Effector memory CD4-positive, alpha-beta T cell (primary cell): ENCODE measurements at regions not wholly inside any gene's neighbourhood (a gene's known extent, or its start where the extent isn't known, plus 50 kb on each side); places are given as distances from the start of the nearest gene placed in this dataset.

Source experiments
- DNase-seq, 3 donors: peaks; one replicate each; pipeline ENCODE4 v3.0.0-alpha.2; 2020
- H3K27ac ChIP-seq: 2 replicates; pipeline ENCODE4 v1.7.0; 2013; ENCODE audit warnings: mild to moderate bottlenecking, low read length, moderate library complexity; ENCODE audit not compliant: insufficient read depth, poor library complexity, severe bottlenecking
- H3K27me3 ChIP-seq: replicated peaks from 2 replicates; pipeline ENCODE4 v1.7.0; 2013; ENCODE audit warnings: mild to moderate bottlenecking, low read length; ENCODE audit not compliant: insufficient read depth, control insufficient read depth, poor library complexity, severe bottlenecking
- H3K36me3 ChIP-seq: 2 replicates; pipeline ENCODE4 v1.7.0; 2013; ENCODE audit warnings: mild to moderate bottlenecking, low read length, moderate library complexity; ENCODE audit not compliant: control insufficient read depth, insufficient read depth
- H3K4me1 ChIP-seq: 2 replicates; pipeline ENCODE4 v1.7.0; 2013; ENCODE audit warnings: low read length, mild to moderate bottlenecking; ENCODE audit not compliant: control insufficient read depth, insufficient read depth, poor library complexity, severe bottlenecking
- H3K4me3 ChIP-seq: 2 replicates; pipeline ENCODE4 v1.7.0; 2013; ENCODE audit warnings: low read length, low read depth, mild to moderate bottlenecking; ENCODE audit not compliant: insufficient read depth, poor library complexity, severe bottlenecking
- H3K9me3 ChIP-seq: 2 replicates; pipeline ENCODE4 v1.7.0; 2013; ENCODE audit warnings: mild to moderate bottlenecking, low read length, moderate library complexity; ENCODE audit not compliant: control insufficient read depth

DNA sequence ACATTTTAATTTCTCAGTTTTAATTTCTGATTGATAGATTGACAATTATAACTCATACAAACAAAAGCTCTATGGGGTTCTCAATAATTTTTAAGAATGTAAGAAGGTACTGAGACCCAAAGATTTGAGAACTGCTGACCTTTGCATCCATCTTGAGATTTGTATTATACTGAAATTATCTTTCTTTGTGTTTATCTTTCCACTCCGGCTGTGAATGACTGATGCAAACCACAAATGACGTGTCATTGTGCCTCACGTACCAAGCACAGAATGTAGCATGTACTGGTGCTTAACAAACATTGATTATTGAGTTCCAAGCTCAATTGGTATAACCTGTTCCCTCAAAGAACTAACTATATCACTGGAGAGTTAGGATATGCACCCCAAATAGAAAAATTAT is 152.1 kb upstream of the SMLR1 start:
- H3K36me3 ChIP-seq, result no peaks in the 10 kb centered on the region
- no peaks in the 10 kb centered on the region for H3K27me3 ChIP-seq
- H3K9me3 ChIP-seq, result peaks cover 4% of the 10 kb centered on the region
- H3K4me3 ChIP-seq, result no peak overlapping the region
- no peak for DNase-seq
- H3K27ac ChIP-seq, result no peak overlapping the region
- H3K4me1 ChIP-seq, result no peaks in the 10 kb centered on the region

DNA sequence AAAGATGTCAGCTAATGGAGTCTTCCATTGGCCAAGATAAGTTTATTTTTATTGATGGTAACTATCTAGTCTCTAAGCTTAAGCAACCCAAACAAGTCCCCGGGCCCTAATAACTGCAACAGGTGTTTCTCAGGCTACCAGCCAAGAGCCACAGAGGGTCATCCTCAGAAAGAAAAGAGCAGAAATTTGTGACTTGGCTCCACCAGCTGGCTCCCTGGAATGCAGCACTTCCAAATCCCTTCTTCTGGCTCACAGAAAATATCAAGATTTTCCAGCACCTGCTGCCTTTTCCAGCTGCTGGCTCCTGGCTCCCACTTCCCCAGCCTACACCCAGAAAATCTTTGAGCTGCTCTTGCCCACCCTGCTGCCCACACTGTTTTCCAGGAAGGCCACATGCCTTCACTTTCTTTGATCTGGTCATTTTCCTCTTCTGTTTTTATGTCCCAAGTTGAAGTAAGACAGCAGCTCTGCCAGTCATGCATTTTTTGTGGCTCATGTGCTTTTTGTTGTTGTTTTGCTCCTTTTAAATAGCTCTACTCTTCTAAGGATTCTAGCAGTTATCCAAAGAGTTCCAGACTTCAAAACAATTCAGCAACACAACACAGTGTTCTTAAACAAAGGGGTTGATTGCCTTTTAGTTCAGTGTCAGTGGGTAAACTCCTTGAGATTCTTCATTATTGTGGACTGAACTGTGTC is 151.0 kb upstream of the SMLR1 start:
- H3K36me3 ChIP-seq, result no peaks in the 10 kb centered on the region
- DNase-seq, result no peak
- H3K4me3 ChIP-seq, result no peak overlapping the region
- no peaks in the 10 kb centered on the region for H3K27me3 ChIP-seq
- H3K4me1 ChIP-seq, result no peaks in the 10 kb centered on the region
- H3K9me3 ChIP-seq, result peaks cover 4% of the 10 kb centered on the region
- no peak overlapping the region for H3K27ac ChIP-seq

DNA sequence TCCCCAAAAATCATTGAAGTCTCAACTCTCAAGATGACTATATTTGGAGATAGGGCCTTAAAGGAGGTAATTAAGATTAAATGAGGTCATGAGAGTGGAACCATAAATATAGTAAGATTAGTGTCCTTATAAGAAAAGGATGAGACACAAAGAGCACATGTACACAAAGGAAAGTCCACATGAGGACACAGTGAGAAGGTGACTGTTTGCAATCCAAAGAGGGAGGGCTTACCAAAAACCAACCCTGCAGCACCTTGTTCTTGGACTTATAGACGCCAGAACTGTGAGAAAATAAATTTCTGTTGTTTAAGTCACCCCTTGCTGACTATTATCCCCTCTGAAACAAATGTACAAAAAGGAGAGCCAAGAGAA is 150.4 kb upstream of the SMLR1 start:
- H3K36me3 ChIP-seq, result no peaks in the 10 kb centered on the region
- no peaks in the 10 kb centered on the region for H3K27me3 ChIP-seq
- no peaks in the 10 kb centered on the region for H3K4me1 ChIP-seq
- peaks cover 4% of the 10 kb centered on the region for H3K9me3 ChIP-seq
- H3K4me3 ChIP-seq, result no peak overlapping the region
- no peak overlapping the region for H3K27ac ChIP-seq
- DNase-seq, result no peak

DNA sequence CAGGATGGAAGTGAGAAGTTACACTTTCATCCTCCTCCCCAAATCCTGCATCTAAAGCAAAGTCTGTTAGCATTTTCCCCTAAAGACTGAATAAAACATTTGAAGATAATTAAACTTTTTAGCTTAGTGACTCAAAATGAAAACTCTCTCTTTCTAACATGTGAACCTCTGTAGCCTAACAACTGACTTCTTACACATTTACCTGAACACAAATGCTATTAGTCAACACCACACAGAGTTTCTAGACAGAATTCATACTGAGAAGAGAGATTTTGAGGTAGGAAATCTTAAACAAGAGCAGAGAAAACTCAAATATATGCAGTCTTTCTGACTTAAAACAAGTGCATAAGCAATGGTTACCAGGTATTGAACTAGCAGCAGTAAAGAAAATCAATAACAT is 149.9 kb upstream of the SMLR1 start:
- no peak overlapping the region for H3K27ac ChIP-seq
- no peaks in the 10 kb centered on the region for H3K27me3 ChIP-seq
- no peak for DNase-seq
- H3K4me3 ChIP-seq, result no peak overlapping the region
- no peaks in the 10 kb centered on the region for H3K36me3 ChIP-seq
- H3K4me1 ChIP-seq, result no peaks in the 10 kb centered on the region
- H3K9me3 ChIP-seq, result peaks cover 4% of the 10 kb centered on the region

DNA sequence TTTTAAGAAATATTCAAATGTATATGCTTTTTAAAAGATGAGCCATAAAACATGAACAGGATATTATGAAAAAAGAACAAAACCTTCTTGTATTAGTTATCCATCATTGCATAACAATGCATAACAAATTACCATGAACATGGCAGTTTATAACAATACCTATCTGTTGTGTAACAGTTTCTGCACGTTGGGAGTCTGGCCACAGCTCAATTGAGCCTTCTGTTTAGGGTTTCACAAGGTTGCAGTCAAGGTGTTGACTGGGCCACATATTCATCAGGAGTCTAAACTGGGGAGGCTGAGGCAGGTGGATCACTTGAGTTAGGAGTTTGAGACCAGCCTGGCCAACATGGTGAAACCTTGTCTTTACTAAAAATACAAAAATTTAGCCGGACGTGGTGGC is 149.4 kb upstream of the SMLR1 start:
- Histone ChIP-seq H3K27ac (no peak overlapping the region), H3K9me3 (peaks cover 4% of the 10 kb centered on the region), H3K36me3 (no peaks in the 10 kb centered on the region), H3K4me3 (no peak overlapping the region), H3K4me1 (no peaks in the 10 kb centered on the region), H3K27me3 (no peaks in the 10 kb centered on the region)
- DNase-seq, result no peak

DNA sequence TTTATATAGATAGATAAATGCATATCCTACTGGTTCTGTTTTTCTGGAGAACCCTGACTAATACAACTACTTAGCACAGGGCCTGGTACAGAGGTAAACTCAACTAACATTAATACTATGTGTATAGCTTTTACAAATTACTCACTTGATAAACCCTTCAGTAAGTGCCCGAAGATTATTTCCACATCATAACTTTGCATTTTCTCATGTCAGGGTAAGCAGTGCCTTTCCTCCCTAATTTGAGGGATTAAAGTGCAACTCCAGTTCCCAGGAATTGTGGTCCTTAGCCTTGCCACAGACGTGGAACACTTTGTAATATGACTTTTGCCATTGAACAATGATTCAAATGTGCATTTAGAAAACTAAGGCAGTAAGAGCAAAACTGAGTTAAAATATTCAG is 147.5 kb upstream of the SMLR1 start:
- H3K4me3 ChIP-seq, result no peak overlapping the region
- H3K9me3 ChIP-seq, result peaks cover 4% of the 10 kb centered on the region
- no peaks in the 10 kb centered on the region for H3K4me1 ChIP-seq
- H3K36me3 ChIP-seq, result no peaks in the 10 kb centered on the region
- no peak overlapping the region for H3K27ac ChIP-seq
- H3K27me3 ChIP-seq, result no peaks in the 10 kb centered on the region
- DNase-seq, result no peak

DNA sequence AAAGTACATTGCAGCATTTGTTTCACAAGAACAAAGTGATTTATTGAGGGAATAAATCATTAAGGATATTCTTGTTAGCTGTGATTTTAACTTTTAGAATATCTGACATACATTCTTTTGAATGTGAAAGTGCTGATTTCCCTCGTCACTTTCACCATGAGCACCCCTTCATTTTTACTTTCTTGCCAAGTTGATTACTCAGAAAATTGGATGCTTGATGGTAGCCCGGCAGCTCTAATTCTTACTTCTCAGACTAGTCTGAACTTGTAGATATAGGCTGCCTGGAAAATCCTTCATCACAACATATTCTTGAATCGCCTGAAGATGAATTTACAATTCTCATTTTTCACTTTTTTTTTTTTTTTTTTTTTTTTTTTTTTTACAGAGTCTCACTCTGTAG is 147.1 kb upstream of the SMLR1 start:
- no peak overlapping the region for H3K27ac ChIP-seq
- H3K4me3 ChIP-seq, result no peak overlapping the region
- no peaks in the 10 kb centered on the region for H3K27me3 ChIP-seq
- H3K36me3 ChIP-seq, result no peaks in the 10 kb centered on the region
- no peak for DNase-seq
- H3K9me3 ChIP-seq, result peaks cover 4% of the 10 kb centered on the region
- no peaks in the 10 kb centered on the region for H3K4me1 ChIP-seq

DNA sequence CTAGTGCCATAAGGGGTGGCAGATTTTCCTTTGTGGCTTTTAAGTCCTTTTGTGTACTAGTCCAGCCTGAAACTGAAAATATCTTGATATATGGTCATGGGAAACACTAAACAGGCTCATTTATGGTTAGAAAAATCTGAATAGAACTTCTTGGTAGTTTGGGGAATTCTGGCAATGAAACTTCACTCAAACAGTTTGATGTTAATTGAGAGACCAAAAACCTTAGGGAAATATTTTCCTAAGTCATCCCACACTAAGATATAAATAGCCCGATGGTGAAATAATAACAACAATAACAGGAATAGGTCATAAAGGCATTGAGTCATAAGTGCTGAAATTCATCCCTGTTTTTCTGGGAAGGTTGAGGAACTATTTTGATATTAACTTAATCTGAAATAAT is 146.2 kb upstream of the SMLR1 start:
- DNase-seq, result no peak
- H3K9me3 ChIP-seq, result peaks cover 4% of the 10 kb centered on the region
- H3K36me3 ChIP-seq, result no peaks in the 10 kb centered on the region
- H3K27me3 ChIP-seq, result no peaks in the 10 kb centered on the region
- H3K27ac ChIP-seq, result no peak overlapping the region
- no peaks in the 10 kb centered on the region for H3K4me1 ChIP-seq
- H3K4me3 ChIP-seq, result no peak overlapping the region

DNA sequence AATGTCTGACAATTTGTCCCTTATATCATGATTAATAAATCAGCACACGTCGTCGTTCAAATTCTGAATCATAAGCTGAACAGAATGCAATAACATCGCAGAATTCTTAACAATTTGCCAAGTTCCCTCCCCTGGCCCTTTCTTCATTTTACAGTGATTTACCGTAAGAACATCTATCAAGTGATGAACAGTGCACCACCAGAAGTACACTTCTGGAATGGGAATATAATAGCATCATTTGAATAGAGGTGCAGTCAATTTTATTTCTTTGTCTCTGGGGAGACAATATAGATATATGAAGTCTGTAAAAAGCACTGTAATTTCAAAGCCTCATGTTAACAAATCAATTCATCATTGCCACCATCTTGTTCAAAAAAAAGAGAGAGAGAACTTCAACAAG is 145.1 kb upstream of the SMLR1 start:
- H3K9me3 ChIP-seq, result peaks cover 4% of the 10 kb centered on the region
- H3K4me1 ChIP-seq, result no peaks in the 10 kb centered on the region
- no peaks in the 10 kb centered on the region for H3K36me3 ChIP-seq
- no peak overlapping the region for H3K27ac ChIP-seq
- no peaks in the 10 kb centered on the region for H3K27me3 ChIP-seq
- no peak for DNase-seq
- no peak overlapping the region for H3K4me3 ChIP-seq

DNA sequence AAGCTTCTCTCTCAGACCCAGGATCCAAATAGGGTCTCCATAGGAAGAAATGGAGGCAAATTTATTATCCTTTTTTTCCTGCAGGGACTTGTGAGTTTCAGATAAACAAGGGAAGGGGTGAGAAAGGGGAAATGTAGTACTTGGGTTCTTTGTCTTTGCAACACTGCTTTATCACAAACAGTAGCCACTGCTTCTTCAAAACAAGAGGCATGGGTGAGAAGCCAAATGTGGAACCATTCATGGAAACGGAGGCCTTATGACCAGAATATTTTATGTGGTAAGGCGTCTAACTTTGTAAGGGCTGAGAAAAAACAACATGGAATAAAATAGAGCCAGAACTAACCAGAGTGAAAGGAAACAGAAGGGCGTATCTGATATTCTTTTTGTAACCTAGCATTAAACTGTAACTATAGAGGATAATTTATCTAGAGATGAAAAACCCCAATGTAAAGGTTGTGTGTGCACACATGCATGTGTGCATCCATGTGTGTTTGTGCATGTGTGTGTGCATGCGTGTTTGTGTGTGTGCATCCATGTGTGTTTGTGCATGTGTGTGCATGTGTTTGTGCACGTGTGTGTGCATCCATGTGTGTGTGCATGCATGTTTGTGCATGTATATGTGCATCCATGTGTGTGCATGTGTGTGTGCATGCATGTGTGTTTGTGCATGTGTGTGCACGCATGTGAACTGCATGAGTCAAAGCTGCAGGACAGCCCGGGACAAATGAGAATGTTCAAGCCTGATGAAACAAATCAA is 143.3 kb upstream of the SMLR1 start:
- no peaks in the 10 kb centered on the region for H3K27me3 ChIP-seq
- no peaks in the 10 kb centered on the region for H3K9me3 ChIP-seq
- no peak for DNase-seq
- H3K4me1 ChIP-seq, result no peaks in the 10 kb centered on the region
- no peaks in the 10 kb centered on the region for H3K36me3 ChIP-seq
- no peak overlapping the region for H3K4me3 ChIP-seq
- no peak overlapping the region for H3K27ac ChIP-seq
